ENCODE measurements at regions not wholly inside any gene's neighbourhood (a gene's known extent, or its start where the extent isn't known, plus 50 kb on each side); places are given as distances from the start of the nearest gene placed in this dataset.

DNA sequence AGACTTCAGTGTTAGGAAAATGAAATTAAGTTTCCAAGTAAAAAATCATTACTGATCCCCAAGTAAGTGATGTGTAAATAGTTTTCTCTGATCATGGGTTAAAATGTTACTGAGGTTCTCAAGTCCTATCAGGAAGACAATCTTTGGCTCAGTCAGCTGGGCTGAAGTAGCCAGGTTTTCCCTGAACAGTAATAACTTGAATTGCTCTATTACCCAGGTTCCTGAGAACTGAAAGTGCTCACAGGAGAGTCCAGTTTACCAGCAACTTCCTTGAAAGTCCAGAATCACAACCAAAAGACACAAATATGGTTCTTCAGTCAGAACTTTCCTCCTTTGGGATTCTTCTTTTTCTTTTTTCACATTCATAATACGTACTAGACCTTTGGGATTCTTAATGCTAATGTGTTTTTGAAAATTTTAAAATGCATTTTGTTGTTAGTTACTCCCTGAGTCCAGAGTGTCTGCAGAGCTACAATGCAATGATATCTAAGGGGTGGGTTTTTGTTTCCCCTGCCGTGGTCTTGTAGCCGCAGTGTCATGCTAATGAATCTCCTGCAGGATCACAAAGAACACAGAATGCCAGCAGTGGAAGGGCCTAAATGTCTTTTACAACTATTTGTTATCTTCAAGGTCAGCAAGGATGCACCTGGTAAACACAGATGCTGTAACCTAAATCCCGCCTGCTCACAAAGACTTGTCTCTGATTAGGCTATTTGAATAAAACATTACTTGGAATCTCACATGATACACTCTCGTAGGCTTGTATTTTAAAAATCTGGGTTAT, 439.8 kb upstream of the NR3C2 start:
- TF ChIP-seq POLR2A (IDR thresholded peaks at IDR 0.05) (no peak), POLR2AphosphoS5 (IDR thresholded peaks at IDR 0.05) (no peak), CTCF (IDR thresholded peaks at IDR 0.05) (no peak)
- no peak overlapping the region for H3K4me3 ChIP-seq
- H3K27ac ChIP-seq: no peak overlapping the region
- DNase-seq (ENCODE audit: low spot score in 2 of 2): no peak
- H3K27me3 ChIP-seq: no peaks in the 10 kb centered on the region
- no peaks in the 10 kb centered on the region for H3K36me3 ChIP-seq
- no peaks in the 10 kb centered on the region for H3K4me1 ChIP-seq
- WGBS: 82% methylated on average over 5 of the region's 5 CpGs
- no peaks in the 10 kb centered on the region for H3K9me3 ChIP-seq

DNA sequence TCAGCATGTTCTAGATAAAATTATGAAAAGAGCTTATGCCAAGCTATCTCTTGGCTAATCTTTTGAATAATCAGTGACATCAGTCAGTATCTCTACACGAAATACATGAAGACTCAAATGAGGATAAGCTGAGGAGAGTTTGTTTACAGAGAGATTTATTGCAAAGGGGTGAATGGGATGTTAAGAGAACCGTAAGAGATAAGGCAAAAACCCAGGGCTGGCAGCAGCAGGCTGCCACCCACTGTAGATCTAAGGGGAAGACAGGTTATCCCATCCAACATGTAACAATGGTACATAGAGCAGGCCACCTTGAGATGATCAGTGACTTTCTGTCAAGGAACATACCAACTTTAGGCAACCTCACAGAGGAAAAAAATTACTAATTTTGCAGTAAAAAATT, 432.1 kb upstream of the NR3C2 start:
- Histone ChIP-seq H3K27me3 (no peaks in the 10 kb centered on the region), H3K27ac (no peak overlapping the region), H3K9me3 (no peaks in the 10 kb centered on the region), H3K4me1 (no peaks in the 10 kb centered on the region), H3K36me3 (no peaks in the 10 kb centered on the region), H3K4me3 (no peak overlapping the region)
- no peak for DNase-seq (ENCODE audit: low spot score in 2 of 2)
- WGBS: 17% methylated on average over 2 of the region's 2 CpGs
- TF ChIP-seq POLR2AphosphoS5 (IDR thresholded peaks at IDR 0.05): no peak
- TF ChIP-seq POLR2A (IDR thresholded peaks at IDR 0.05): no peak
- no peak for TF ChIP-seq EP300 (IDR thresholded peaks at IDR 0.05)

DNA sequence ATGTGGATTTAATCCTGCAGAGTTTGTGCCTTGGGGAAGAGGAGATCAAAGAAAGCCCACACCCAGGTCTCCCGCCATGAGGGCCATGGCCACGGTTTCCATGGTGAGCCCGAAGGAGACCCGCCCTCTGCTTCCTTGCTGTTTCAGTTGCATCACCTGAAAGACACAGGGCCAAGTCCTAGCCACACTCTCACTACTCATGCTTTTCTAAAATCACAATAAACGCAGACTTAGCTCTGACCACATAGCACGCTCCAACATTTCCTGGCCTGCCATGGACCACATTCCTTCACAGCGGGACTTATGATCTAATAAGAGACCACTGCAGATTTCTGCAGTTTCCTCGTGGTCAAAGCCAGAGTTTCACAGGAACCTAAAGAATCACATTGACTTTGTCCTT, 426.0 kb upstream of the NR3C2 start:
- no peaks in the 10 kb centered on the region for H3K36me3 ChIP-seq
- 84% methylated on average over 8 of the region's 8 CpGs for WGBS
- no peaks in the 10 kb centered on the region for H3K4me1 ChIP-seq
- H3K4me3 ChIP-seq: no peak overlapping the region
- no peak for DNase-seq (ENCODE audit: low spot score in 2 of 2)
- TF ChIP-seq POLR2AphosphoS5 (IDR thresholded peaks at IDR 0.05) (no peak), POLR2A (IDR thresholded peaks at IDR 0.05) (no peak), CTCF (IDR thresholded peaks at IDR 0.05) (no peak), EP300 (IDR thresholded peaks at IDR 0.05) (no peak)
- no peaks in the 10 kb centered on the region for H3K27me3 ChIP-seq
- no peak overlapping the region for H3K27ac ChIP-seq
- H3K9me3 ChIP-seq: no peaks in the 10 kb centered on the region

GRCh38 chr4:148866666-148867065, 424.5 kb upstream of the NR3C2 start:
- H3K27ac ChIP-seq: no peak overlapping the region
- no peaks in the 10 kb centered on the region for H3K27me3 ChIP-seq
- H3K9me3 ChIP-seq: no peaks in the 10 kb centered on the region
- no peaks in the 10 kb centered on the region for H3K4me1 ChIP-seq
- H3K4me3 ChIP-seq: no peak overlapping the region
- 78% methylated on average over 3 of the region's 3 CpGs for WGBS
- H3K36me3 ChIP-seq: no peaks in the 10 kb centered on the region
- DNase-seq (ENCODE audit: low spot score in 2 of 2): no peak
- TF ChIP-seq CTCF (IDR thresholded peaks at IDR 0.05): no peak

DNA sequence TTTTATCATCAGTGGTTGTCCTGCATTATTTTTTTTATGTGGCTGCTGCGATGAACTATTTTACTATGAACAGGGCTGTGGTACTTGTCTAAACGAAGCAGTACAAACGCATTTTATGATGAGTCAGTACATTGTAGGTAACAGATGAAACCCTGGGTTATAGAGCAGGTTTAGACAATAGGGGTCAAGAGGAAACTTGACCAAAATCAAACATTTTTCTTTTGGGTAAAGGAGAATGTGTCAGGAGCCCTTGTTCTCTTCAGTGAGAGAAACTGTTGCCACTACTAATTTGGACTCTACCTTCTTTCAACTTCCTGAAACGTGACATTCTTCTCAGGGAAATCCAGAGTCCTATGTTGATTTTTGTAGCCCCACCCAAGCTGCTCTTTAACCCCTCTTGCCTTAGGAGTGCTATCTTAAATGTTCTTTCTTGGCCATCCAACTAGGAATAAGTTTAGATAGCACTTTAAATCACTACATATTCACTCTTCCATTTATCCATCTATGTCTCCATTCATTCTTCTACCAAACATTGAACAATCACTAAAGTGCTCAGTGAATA, 415.8 kb upstream of the NR3C2 start:
- H3K27ac ChIP-seq: no peak overlapping the region
- H3K27me3 ChIP-seq: no peaks in the 10 kb centered on the region
- no peaks in the 10 kb centered on the region for H3K4me1 ChIP-seq
- H3K4me3 ChIP-seq: no peak overlapping the region
- H3K9me3 ChIP-seq: peaks cover 10% of the 10 kb centered on the region
- WGBS: 62% methylated on average over 4 of the region's 4 CpGs
- TF ChIP-seq CTCF (IDR thresholded peaks at IDR 0.05): no peak
- TF ChIP-seq POLR2AphosphoS5 (IDR thresholded peaks at IDR 0.05): no peak
- no peak for TF ChIP-seq POLR2A (IDR thresholded peaks at IDR 0.05)
- TF ChIP-seq EP300 (IDR thresholded peaks at IDR 0.05): no peak
- H3K36me3 ChIP-seq: no peaks in the 10 kb centered on the region
- no peak for DNase-seq (ENCODE audit: low spot score in 2 of 2)
